ENCODE measurements at regions not wholly inside any gene's neighbourhood (a gene's known extent, or its start where the extent isn't known, plus 50 kb on each side); places are given as distances from the start of the nearest gene placed in this dataset.
"Not testable (repeated sequence)": the region's sequence is repeated elsewhere in the genome, so short reads cannot be mapped to it uniquely, and the experiment has no call there.

GRCh38 chr5:82562696-82563240 is 284.6 kb upstream of the RPS23 start:
- CTCF ChIA-PET: no interaction called here
- ATAC-seq: no peak

GRCh38 chr5:82561797-82562196 is 283.6 kb upstream of the RPS23 start:
- Mint-ChIP-seq H3K4me1 (no peaks in the 10 kb centered on the region), H3K27ac (no peak overlapping the region), H3K36me3 (no peaks in the 10 kb centered on the region), H3K27me3 (peaks cover under 1% of the 10 kb centered on the region), H3K9me3 (ENCODE audit: low read depth) (no peaks in the 10 kb centered on the region), H3K4me3 (no peak overlapping the region)
- DNase-seq (no peak), ATAC-seq (no peak)
- CTCF ChIA-PET: no interaction called here

More at GRCh38 chr5:82562696-82563240, 284.6 kb upstream of the RPS23 start:
- Mint-ChIP-seq H3K4me3 (no peak overlapping the region), H3K36me3 (no peaks in the 10 kb centered on the region), H3K27me3 (peaks cover 5% of the 10 kb centered on the region), H3K4me1 (no peaks in the 10 kb centered on the region), H3K9me3 (ENCODE audit: low read depth) (no peaks in the 10 kb centered on the region), H3K27ac (no peak overlapping the region)
- DNase-seq: no peak

GRCh38 chr5:82560969-82561368 is 282.8 kb upstream of the RPS23 start:
- CTCF ChIA-PET: no interaction called here
- Mint-ChIP-seq H3K4me3 (no peak overlapping the region), H3K27me3 (peaks cover under 1% of the 10 kb centered on the region), H3K27ac (no peak overlapping the region), H3K4me1 (no peaks in the 10 kb centered on the region), H3K36me3 (no peaks in the 10 kb centered on the region), H3K9me3 (ENCODE audit: low read depth) (no peaks in the 10 kb centered on the region)
- DNase-seq (no peak), ATAC-seq (no peak)

GRCh38 chr5:82560561-82560960 is 282.4 kb upstream of the RPS23 start:
- Mint-ChIP-seq H3K27me3 (peaks cover 5% of the 10 kb centered on the region), H3K36me3 (no peaks in the 10 kb centered on the region), H3K9me3 (ENCODE audit: low read depth) (no peaks in the 10 kb centered on the region), H3K4me1 (no peaks in the 10 kb centered on the region), H3K4me3 (no peak overlapping the region), H3K27ac (no peak overlapping the region)
- DNase-seq (no peak), ATAC-seq (no peak)
- CTCF ChIA-PET: no interaction called here

- ATAC-seq (no peak), DNase-seq (no peak)
- Mint-ChIP-seq H3K4me3 (no peak overlapping the region), H3K4me1 (no peaks in the 10 kb centered on the region), H3K9me3 (ENCODE audit: low read depth) (no peaks in the 10 kb centered on the region), H3K27me3 (peaks cover 15% of the 10 kb centered on the region), H3K36me3 (no peaks in the 10 kb centered on the region), H3K27ac (no peak overlapping the region)
- CTCF ChIA-PET: no interaction called here
Measured at GRCh38 chr5:82551840-82552385, 273.8 kb upstream of the RPS23 start.

- DNase-seq (no peak), ATAC-seq (no peak)
- H3K4me3 Mint-ChIP-seq: no peak overlapping the region
- H3K36me3 Mint-ChIP-seq: no peaks in the 10 kb centered on the region
- no peaks in the 10 kb centered on the region for H3K4me1 Mint-ChIP-seq
- CTCF ChIA-PET: no interaction called here
- no peak overlapping the region for H3K27ac Mint-ChIP-seq
- H3K27me3 Mint-ChIP-seq: peaks cover 19% of the 10 kb centered on the region
- no peaks in the 10 kb centered on the region for H3K9me3 Mint-ChIP-seq (ENCODE audit: low read depth)
Measured at GRCh38 chr5:82551192-82551591, 273.0 kb upstream of the RPS23 start.

GRCh38 chr5:82549263-82549662 is 271.1 kb upstream of the RPS23 start:
- no peaks in the 10 kb centered on the region for H3K36me3 Mint-ChIP-seq
- CTCF ChIA-PET: no interaction called here
- no peaks in the 10 kb centered on the region for H3K9me3 Mint-ChIP-seq (ENCODE audit: low read depth)
- H3K27me3 Mint-ChIP-seq: peaks cover 13% of the 10 kb centered on the region
- H3K27ac Mint-ChIP-seq: no peak overlapping the region
- no peak for ATAC-seq
- H3K4me1 Mint-ChIP-seq: no peaks in the 10 kb centered on the region
- no peak overlapping the region for H3K4me3 Mint-ChIP-seq
- DNase-seq: no peak

GRCh38 chr5:82544004-82544403 is 265.9 kb upstream of the RPS23 start:
- Mint-ChIP-seq H3K27ac (no peak overlapping the region), H3K36me3 (no peaks in the 10 kb centered on the region), H3K9me3 (ENCODE audit: low read depth) (no peaks in the 10 kb centered on the region), H3K27me3 (peaks cover 6% of the 10 kb centered on the region), H3K4me1 (no peaks in the 10 kb centered on the region), H3K4me3 (no peak overlapping the region)
- DNase-seq: no peak
- ATAC-seq: no peak
- CTCF ChIA-PET: no interaction called here

GRCh38 chr5:82540301-82540700 is 262.1 kb upstream of the RPS23 start:
- Mint-ChIP-seq H3K27ac (no peak overlapping the region), H3K4me1 (no peaks in the 10 kb centered on the region), H3K27me3 (no peaks in the 10 kb centered on the region), H3K9me3 (ENCODE audit: low read depth) (no peaks in the 10 kb centered on the region), H3K36me3 (no peaks in the 10 kb centered on the region), H3K4me3 (no peak overlapping the region)
- DNase-seq: no peak
- CTCF ChIA-PET: no interaction called here
- no peak for ATAC-seq

GRCh38 chr5:82538339-82539034 is 260.3 kb upstream of the RPS23 start:
- Mint-ChIP-seq H3K4me3 (no peak overlapping the region), H3K9me3 (ENCODE audit: low read depth) (no peaks in the 10 kb centered on the region), H3K27ac (no peak overlapping the region), H3K36me3 (no peaks in the 10 kb centered on the region), H3K4me1 (no peaks in the 10 kb centered on the region), H3K27me3 (no peaks in the 10 kb centered on the region)
- CTCF ChIA-PET: no interaction called here
- DNase-seq (no peak), ATAC-seq (no peak)

GRCh38 chr5:82537687-82538306 is 259.6 kb upstream of the RPS23 start:
- no peak for DNase-seq
- Mint-ChIP-seq H3K4me1 (no peaks in the 10 kb centered on the region), H3K36me3 (no peaks in the 10 kb centered on the region), H3K27ac (no peak overlapping the region), H3K27me3 (no peaks in the 10 kb centered on the region), H3K9me3 (ENCODE audit: low read depth) (no peaks in the 10 kb centered on the region), H3K4me3 (no peak overlapping the region)
- no peak for ATAC-seq
- CTCF ChIA-PET: no interaction called here

GRCh38 chr5:82534986-82535385 is 256.8 kb upstream of the RPS23 start:
- Mint-ChIP-seq H3K4me3 (no peak overlapping the region), H3K36me3 (no peaks in the 10 kb centered on the region), H3K27ac (no peak overlapping the region), H3K27me3 (no peaks in the 10 kb centered on the region), H3K4me1 (no peaks in the 10 kb centered on the region), H3K9me3 (ENCODE audit: low read depth) (peaks cover 8% of the 10 kb centered on the region)
- CTCF ChIA-PET: no interaction called here
- DNase-seq: no peak
- ATAC-seq: no peak

GRCh38 chr5:82532075-82532474 is 253.9 kb upstream of the RPS23 start:
- H3K27ac Mint-ChIP-seq, ATAC-seq, CTCF ChIA-PET, H3K27me3 Mint-ChIP-seq, DNase-seq, H3K4me3 Mint-ChIP-seq, H3K36me3 Mint-ChIP-seq, H3K4me1 Mint-ChIP-seq: not testable (repeated sequence)
- peaks cover 18% of the 10 kb centered on the region for H3K9me3 Mint-ChIP-seq (ENCODE audit: low read depth)

GRCh38 chr5:82526540-82526939 is 248.4 kb upstream of the RPS23 start:
- CTCF ChIA-PET: no interaction called here
- Mint-ChIP-seq H3K9me3 (ENCODE audit: low read depth) (peaks cover 14% of the 10 kb centered on the region), H3K36me3 (peaks cover 2% of the 10 kb centered on the region), H3K27ac (no peak overlapping the region), H3K4me1 (peaks cover 9% of the 10 kb centered on the region), H3K4me3 (no peak overlapping the region), H3K27me3 (no peaks in the 10 kb centered on the region)
- ATAC-seq: no peak
- no peak for DNase-seq

Data from activated CD8-positive, alpha-beta memory T cell treated with anti-CD3 and anti-CD28 coated beads, Interleukin-2, amount 10 ng/mL, durations not matched to agents 7 days and 5 days (primary cell).